ENCODE measurements at regions not wholly inside any gene's neighbourhood (a gene's known extent, or its start where the extent isn't known, plus 50 kb on each side); places are given as distances from the start of the nearest gene placed in this dataset.

DNA sequence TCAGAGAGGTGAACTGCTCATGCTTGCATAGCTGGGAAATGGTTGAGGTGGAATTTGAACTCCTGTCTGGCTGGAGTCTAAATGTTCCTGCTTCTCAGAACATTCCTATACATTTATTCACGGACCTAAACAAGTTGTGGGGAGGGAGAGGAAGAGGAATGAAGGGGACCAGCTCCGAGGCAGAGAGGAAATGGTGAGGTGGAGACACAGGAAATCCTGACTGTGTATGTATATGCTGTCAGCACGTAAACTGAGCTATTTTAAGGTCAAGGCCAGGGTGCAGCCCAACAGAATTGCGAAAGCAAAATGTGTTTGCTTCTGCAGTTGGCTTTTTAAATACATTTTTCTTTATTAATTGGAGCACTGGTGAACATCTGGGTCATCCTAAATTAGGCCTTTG is 74.1 kb upstream of the POMGNT2 start:
- peak; percentile 16 for DNase-seq (ENCODE audit: low read depth)

- no peak for DNase-seq (ENCODE audit: low read depth)
Measured at GRCh38 chr3:43178891-43179366, 73.0 kb upstream of the POMGNT2 start.

DNA sequence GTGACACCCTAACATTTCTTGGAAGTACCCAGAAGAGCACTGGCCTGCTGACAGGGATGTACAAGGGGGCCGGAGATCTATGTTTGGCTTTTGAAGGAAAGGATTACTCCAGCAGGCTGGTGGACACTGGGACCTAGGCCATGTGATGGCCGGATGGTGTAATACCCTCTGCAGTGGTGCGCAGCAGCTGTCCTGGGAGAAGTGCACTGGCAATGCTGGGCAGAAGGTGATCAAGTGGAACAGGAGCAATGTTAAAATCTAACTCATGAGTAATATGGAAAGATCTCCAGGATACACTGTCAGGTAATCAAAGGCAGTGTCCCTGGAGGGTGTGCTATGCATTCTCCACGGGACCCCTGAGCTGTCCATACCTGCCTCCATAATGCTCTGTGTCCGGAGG is 71.2 kb upstream of the POMGNT2 start:
- DNase-seq (ENCODE audit: low read depth) = no peak

DNA sequence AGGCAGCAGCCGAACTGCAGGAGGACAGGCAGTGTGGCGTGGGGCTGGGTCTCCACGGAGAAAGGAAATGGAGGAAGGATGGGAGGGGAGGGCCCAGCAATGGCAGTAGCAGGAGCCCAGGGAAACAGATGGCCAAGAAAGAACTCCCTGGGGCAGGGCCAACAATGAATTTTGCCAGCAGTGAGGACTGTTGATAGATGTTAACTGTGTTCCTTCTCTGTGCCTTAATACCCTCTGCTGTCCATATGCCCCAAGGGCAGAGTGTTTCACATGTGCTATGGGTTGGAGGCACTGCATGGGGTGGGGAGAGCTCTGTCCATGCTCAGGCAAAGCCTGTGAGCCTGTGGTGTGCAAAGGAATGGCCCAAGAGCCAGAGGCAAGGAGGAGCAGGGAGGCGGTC is 70.8 kb upstream of the POMGNT2 start:
- DNase-seq (ENCODE audit: low read depth) = no peak

DNA sequence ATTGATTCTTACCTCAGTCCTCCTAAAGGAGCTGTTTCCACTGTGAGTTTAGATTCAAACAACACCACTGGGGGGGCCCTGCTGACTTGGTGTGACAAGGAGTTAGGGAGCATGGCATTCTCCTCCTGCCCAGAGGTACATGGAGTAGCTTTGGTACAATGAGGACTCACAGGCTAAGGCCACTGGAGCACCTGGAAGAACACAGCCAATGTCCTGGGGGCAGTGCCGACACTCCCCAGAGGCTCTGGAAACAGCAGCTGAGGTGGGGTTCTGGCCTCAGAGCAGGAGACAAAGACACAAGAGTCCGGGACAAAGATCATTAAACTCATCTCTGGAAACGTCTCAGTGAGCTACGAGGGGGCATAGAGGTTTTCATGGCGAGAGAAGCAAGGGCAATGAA is 69.7 kb upstream of the POMGNT2 start:
- no peak for DNase-seq (ENCODE audit: low read depth)

- DNase-seq (ENCODE audit: low read depth) = no peak
Measured at GRCh38 chr3:43173949-43174348, 68.1 kb upstream of the POMGNT2 start.

DNA sequence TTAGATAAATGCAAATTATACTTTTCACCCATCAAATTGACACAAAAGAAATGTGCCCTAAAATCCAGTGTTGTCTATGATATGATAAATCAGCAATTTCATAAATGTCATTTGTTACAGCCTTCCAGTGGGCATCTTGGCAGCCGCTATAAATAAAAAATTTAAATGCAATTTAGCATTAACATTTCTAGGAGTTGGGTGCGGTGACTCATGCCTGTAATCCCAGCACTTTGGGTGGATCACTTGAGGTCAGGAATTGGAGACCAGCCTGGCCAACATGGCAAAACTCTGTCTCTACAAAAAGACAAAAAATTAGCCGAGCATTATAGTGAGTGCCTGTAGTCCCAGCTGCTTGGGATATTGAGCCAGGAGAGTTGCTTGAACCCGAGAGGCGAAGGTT is 65.9 kb upstream of the POMGNT2 start:
- DNase-seq (ENCODE audit: low read depth) = no peak

GRCh38 chr3:43170553-43170952 is 64.7 kb upstream of the POMGNT2 start:
- DNase-seq (ENCODE audit: low read depth) = no peak

- no peak for DNase-seq (ENCODE audit: low read depth)
Measured at GRCh38 chr3:43169987-43170386, 64.1 kb upstream of the POMGNT2 start.

DNA sequence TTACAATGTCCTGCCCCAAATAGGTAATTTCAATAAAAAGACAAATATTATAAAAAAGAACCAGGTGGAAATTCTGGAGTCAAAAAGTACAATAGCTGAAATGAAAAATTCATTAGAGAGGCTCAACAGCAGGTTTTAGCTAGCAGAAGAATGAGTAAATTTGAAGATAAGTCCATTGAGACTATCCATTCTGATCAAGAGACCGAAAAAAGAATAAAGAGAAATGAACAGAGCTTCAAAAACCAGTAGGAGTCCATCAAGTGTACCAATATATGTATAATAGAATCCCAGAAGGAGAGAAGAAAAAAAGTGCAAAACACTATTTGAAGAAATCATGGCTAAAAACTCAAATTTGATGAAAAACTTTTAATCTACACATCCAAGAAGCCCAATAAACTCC is 60.5 kb upstream of the POMGNT2 start:
- no peak for DNase-seq (ENCODE audit: low read depth)

- DNase-seq (ENCODE audit: low read depth) = no peak
Measured at GRCh38 chr3:43165786-43166185, 59.9 kb upstream of the POMGNT2 start.

GRCh38 chr3:43163895-43164493 is 58.1 kb upstream of the POMGNT2 start:
- no peak for DNase-seq (ENCODE audit: low read depth)

GRCh38 chr3:43162230-43163084 is 56.6 kb upstream of the POMGNT2 start:
- peak; percentile 7 for DNase-seq (ENCODE audit: low read depth)

DNA sequence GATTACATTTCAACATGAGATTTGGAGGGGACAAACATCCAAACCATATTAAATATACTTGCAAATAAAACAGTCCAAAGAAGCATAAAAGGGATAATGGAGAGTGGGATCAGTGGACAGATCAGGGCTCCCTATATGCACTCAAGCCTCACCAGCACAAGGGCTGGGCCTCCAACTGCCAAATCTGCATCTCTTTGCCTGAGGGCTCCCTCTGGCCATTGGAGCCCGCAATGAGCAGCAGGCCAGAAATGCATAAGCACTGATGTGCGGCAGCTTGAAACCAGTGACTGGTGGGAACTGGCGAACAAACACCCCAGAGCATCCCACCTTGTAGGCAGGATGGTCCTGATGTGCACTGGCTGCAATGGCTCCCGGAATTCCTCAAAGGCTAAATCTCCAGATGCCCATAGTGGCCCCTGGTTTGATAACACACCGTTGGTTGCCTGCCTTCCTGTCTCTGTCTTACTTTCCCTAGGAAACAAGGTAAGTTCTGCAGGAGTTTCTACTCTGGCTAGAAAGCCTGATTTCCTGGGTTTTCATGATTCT is 55.9 kb upstream of the POMGNT2 start:
- no peak for DNase-seq (ENCODE audit: low read depth)

- no peak for DNase-seq (ENCODE audit: low read depth)
Measured at GRCh38 chr3:43160664-43161063, 54.8 kb upstream of the POMGNT2 start.

- no peak for DNase-seq (ENCODE audit: low read depth)
Measured at GRCh38 chr3:43159876-43160255, 54.0 kb upstream of the POMGNT2 start.

- DNase-seq (ENCODE audit: low read depth) = no peak
Measured at GRCh38 chr3:43159131-43159875, 53.4 kb upstream of the POMGNT2 start.

DNA sequence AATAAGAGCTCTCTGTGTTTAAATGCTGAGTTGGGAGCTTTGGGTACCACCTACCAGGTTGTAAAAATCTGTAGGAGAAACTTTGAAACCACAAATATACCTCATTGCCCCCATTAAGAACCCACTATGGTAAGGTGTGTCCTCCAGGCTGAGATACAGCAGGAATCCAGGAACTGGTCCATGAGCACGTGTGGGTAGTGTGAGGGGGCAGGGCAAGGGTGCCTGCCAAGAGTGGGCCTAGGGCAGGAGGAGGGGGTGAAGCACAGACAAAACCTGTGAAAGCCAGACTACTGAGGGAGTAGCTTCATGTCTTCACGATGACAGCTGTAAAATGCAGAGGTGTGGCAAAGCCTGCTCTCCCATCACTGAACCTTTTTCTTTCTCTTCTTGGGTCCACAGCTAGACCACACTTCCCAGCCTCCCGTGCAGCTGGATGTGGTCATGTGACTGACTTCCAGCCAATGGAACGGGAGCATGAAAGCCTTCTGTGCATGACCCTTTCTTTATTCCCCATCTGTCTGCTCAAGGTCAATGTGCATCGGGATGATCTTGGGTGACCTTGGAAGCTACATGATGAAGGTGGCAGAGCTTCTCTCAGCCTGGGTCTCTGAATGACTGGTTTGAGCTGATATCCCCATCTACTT is 51.1 kb upstream of the POMGNT2 start:
- no peak for DNase-seq (ENCODE audit: low read depth)

- no peak for DNase-seq (ENCODE audit: low read depth)
Measured at GRCh38 chr3:43155464-43156121, 49.7 kb upstream of the POMGNT2 start.

Measured in T-helper 22 cell (primary cell).